OCI-LY7 (cell line): ENCODE measurements at regions not wholly inside any gene's neighbourhood (a gene's known extent, or its start where the extent isn't known, plus 50 kb on each side); places are given as distances from the start of the nearest gene placed in this dataset.

Experiments used
- EZH2phosphoT487 ChIP-seq: fragments of 200-600 bp; sonication (generic); IDR thresholded peaks from 2 replicates; pipeline ENCODE4 v1.6.1; 2018; ENCODE audit warnings: low read depth, borderline replicate concordance, mild to moderate bottlenecking, mixed run types, antibody characterized with exemption, low read length, moderate library complexity, mixed read lengths
- TF ChIP-seq, protein P1 (sequence below): fragments of 200-600 bp; sonication (generic); conservative IDR thresholded peaks from 2 replicates; pipeline ENCODE4 v1.5.1; 2014; ENCODE audit warnings: mild to moderate bottlenecking, antibody characterized with exemption, low read length, moderate library complexity, mixed read lengths

DNA sequence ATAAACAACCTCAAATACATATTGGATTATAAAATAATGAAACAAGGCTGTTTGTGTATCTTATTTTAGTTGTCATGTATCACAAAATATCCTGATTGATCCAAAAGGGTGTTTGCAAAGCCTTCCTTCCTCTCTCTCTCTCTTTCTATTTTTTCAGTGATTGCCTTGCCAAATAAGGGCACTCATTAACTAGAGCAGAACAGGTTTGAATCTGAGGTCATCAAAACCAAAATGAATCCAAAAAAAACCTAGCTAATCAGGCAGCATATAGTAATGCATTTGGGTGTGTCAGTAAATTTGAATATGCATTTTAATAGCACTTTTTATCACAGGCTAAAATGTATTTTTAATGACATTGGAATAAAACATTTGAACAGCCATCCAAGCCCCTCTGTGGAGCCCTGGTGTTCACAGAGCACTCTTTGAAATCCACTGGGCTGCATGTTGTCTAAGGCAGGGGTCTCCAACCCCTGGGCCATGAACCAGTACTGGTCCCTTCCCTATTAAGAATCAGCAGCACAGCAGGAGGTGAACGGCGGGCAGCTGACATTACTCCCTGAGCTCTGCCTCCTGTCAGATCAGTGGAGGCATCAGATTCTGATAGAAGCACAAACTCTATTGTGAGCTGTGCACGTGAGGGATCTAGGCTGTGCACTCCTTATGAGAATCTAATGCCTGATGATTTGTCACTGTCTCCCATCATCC lies 171.8 kb upstream of the RAI14 start:
- TF ChIP-seq, protein P1, sequence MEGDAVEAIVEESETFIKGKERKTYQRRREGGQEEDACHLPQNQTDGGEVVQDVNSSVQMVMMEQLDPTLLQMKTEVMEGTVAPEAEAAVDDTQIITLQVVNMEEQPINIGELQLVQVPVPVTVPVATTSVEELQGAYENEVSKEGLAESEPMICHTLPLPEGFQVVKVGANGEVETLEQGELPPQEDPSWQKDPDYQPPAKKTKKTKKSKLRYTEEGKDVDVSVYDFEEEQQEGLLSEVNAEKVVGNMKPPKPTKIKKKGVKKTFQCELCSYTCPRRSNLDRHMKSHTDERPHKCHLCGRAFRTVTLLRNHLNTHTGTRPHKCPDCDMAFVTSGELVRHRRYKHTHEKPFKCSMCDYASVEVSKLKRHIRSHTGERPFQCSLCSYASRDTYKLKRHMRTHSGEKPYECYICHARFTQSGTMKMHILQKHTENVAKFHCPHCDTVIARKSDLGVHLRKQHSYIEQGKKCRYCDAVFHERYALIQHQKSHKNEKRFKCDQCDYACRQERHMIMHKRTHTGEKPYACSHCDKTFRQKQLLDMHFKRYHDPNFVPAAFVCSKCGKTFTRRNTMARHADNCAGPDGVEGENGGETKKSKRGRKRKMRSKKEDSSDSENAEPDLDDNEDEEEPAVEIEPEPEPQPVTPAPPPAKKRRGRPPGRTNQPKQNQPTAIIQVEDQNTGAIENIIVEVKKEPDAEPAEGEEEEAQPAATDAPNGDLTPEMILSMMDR, result no peak
- no peak for TF ChIP-seq EZH2phosphoT487
